ENCODE measurements at regions not wholly inside any gene's neighbourhood (a gene's known extent, or its start where the extent isn't known, plus 50 kb on each side); places are given as distances from the start of the nearest gene placed in this dataset.

GRCh38 chr13:97570442-97570841 is 136.5 kb downstream of the RAP2A start:
- TF ChIP-seq EZH2 (IDR thresholded peaks at IDR 0.05; ENCODE audit: insufficient read depth, poor library complexity, severe bottlenecking) (no peak), EZH2phosphoT487 (IDR thresholded peaks at IDR 0.05; ENCODE audit: insufficient read depth, low read depth) (no peak)
